K562 (cell line): ENCODE measurements at regions not wholly inside any gene's neighbourhood (a gene's known extent, or its start where the extent isn't known, plus 50 kb on each side); places are given as distances from the start of the nearest gene placed in this dataset.
A peak's percentile ranks its signal among the peaks of the same experiment; 100 is the strongest.

Experiments
- ARHGAP35 ChIP-seq: fragments of 450-650 bp; IDR thresholded peaks from 2 replicates; pipeline ENCODE4 v1.6.1; 2018; ENCODE audit not compliant: partially characterized antibody
- ATF2 ChIP-seq: sonication (generic); formaldehyde crosslinking; IDR thresholded peaks from 2 replicates; pipeline ENCODE4 v1.8.1; 2022; ENCODE audit warnings: missing genetic modification reagents
- CAMTA2 ChIP-seq: fragments of 250-450 bp; sonication (Bioruptor Pico); conservative IDR thresholded peaks from 2 replicates; pipeline ENCODE4 v1.5.1; 2022
- CBFB ChIP-seq: sonication (generic); formaldehyde crosslinking; IDR thresholded peaks from 2 replicates; pipeline ENCODE4 v1.4.0; 2020; ENCODE audit warnings: mild to moderate bottlenecking, missing genetic modification reagents
- CREM ChIP-seq: IDR thresholded peaks from 2 replicates; pipeline ENCODE4 v1.6.1; 2014; ENCODE audit warnings: antibody characterized with exemption, low read depth
- CTCF ChIP-seq, 3 experiments: IDR thresholded peaks in 2 of 3; conservative IDR thresholded peaks in 1 of 3; 2 replicates each; pipeline ENCODE4 v1.5.1; 2011 to 2012; ENCODE audit warnings: low read length in 3 of 3, mild to moderate bottlenecking in 3 of 3, control low read depth in 2 of 3, improper control_type of control experiment in 1 of 3, inconsistent platforms in 1 of 3, low read depth in 1 of 3, mixed read lengths in 1 of 3, moderate library complexity in 1 of 3; ENCODE audit not compliant: insufficient read depth in 2 of 3
- E2F3 ChIP-seq: fragments of 250-450 bp; sonication (Bioruptor Pico); IDR thresholded peaks from 2 replicates; pipeline ENCODE4 v1.4.0; 2020; ENCODE audit warnings: mild to moderate bottlenecking
- ELK1 ChIP-seq: sonication (generic); formaldehyde crosslinking; IDR thresholded peaks from 2 replicates; pipeline ENCODE4 v1.8.1; 2022; ENCODE audit warnings: missing genetic modification reagents
- FOXA3 ChIP-seq, 2 experiments: fragments of 450-650 bp in 1 of 2; sonication (generic) in 1 of 2; formaldehyde crosslinking; IDR thresholded peaks in 1 of 2; conservative IDR thresholded peaks in 1 of 2; 2 replicates each; pipeline versions ENCODE4 v1.4.0 to v1.8.0; 2020 to 2022; ENCODE audit warnings: mild to moderate bottlenecking in 2 of 2, missing genetic modification reagents in 1 of 2
- MEIS2 ChIP-seq: fragments of 450-650 bp; IDR thresholded peaks from 2 replicates; pipeline ENCODE4 v1.6.1; 2014; ENCODE audit warnings: mild to moderate bottlenecking; ENCODE audit not compliant: partially characterized antibody
- POLR2A ChIP-seq: fragments of 450-650 bp; conservative IDR thresholded peaks from 2 replicates; pipeline ENCODE4 v1.6.1; 2016
- POLR2G ChIP-seq: fragments of 200-400 bp; formaldehyde crosslinking; IDR thresholded peaks from 2 replicates; pipeline ENCODE4 v1.6.1; 2017; ENCODE audit warnings: low read depth, mild to moderate bottlenecking, antibody characterized with exemption, low read length, moderate library complexity
- SAP30 ChIP-seq: fragments of 200-600 bp; sonication (generic); IDR thresholded peaks from 2 replicates; pipeline ENCODE4 v1.6.1; 2012; ENCODE audit warnings: borderline replicate concordance, low read depth, mild to moderate bottlenecking, moderate library complexity, low read length, control low read depth, inconsistent platforms; ENCODE audit not compliant: insufficient read depth, poor library complexity, severe bottlenecking
- SNIP1 ChIP-seq: fragments of 450-650 bp; IDR thresholded peaks from 2 replicates; pipeline ENCODE4 v1.7.1; 2017; ENCODE audit warnings: low read depth, mild to moderate bottlenecking
- TCF15 ChIP-seq: fragments of 250-450 bp; sonication (Bioruptor Pico); IDR thresholded peaks from 2 replicates; pipeline ENCODE4 v1.8.0; 2022; ENCODE audit warnings: moderate library complexity, mild to moderate bottlenecking, inconsistent platforms
- TEAD1 ChIP-seq, 2 experiments: fragments of 450-650 bp in 1 of 2; sonication (generic) in 1 of 2; formaldehyde crosslinking; IDR thresholded peaks; 2 replicates each; pipeline versions ENCODE4 v1.4.0 to v1.8.0; 2020 to 2022; ENCODE audit warnings: mild to moderate bottlenecking in 2 of 2, missing genetic modification reagents in 1 of 2
- U2AF2 ChIP-seq: fragments of 200-400 bp; formaldehyde crosslinking; optimal IDR thresholded peaks from 2 replicates; pipeline ENCODE3; 2017; ENCODE audit warnings: low read depth, mild to moderate bottlenecking, low read length
- XRCC5 ChIP-seq: fragments of 200-400 bp; formaldehyde crosslinking; IDR thresholded peaks from 2 replicates; pipeline ENCODE4 v1.6.1; 2017; ENCODE audit warnings: low read depth, mild to moderate bottlenecking, low read length
- ZNF586 ChIP-seq: fragments of 450-650 bp; formaldehyde crosslinking; conservative IDR thresholded peaks from 2 replicates; pipeline ENCODE4 v1.4.0; 2020; ENCODE audit warnings: mild to moderate bottlenecking, moderate library complexity
- ZNF699 ChIP-seq: fragments of 250-450 bp; sonication (Bioruptor Pico); IDR thresholded peaks from 2 replicates; pipeline ENCODE4 v1.8.0; 2021; ENCODE audit warnings: mild to moderate bottlenecking, moderate library complexity; ENCODE audit not compliant: insufficient replicate concordance
- ZSCAN32 ChIP-seq: fragments of 450-650 bp; formaldehyde crosslinking; IDR thresholded peaks from 2 replicates; pipeline ENCODE4 v1.4.0; 2020; ENCODE audit warnings: mild to moderate bottlenecking, moderate library complexity

GRCh38 chr12:74292351-74293194 lies 245.1 kb upstream of the ATXN7L3B start (continued):
- TF ChIP-seq ELK1 (CRISPR knock-in tag): no peak
- no peak for TF ChIP-seq ATF2 (CRISPR knock-in tag)
- TF ChIP-seq ARHGAP35: no peak
- TF ChIP-seq FOXA3 (CRISPR knock-in tag; conservative IDR thresholded peaks at IDR 0.05 in 1 of 2, IDR thresholded peaks at IDR 0.05 in 1 of 2): no peak
- TF ChIP-seq ZSCAN32: no peak
- peak; percentile 21; the same call in 1 of the 2 replicates for TF ChIP-seq XRCC5
- TF ChIP-seq TEAD1 (CRISPR knock-in tag; IDR thresholded peaks at IDR 0.05): peak in 1 of 2 experiments; percentile 29; a peak in 1 of 4 replicates
- TF ChIP-seq ZNF699: no peak
- TF ChIP-seq E2F3 (CRISPR knock-in tag): no peak
- no peak for TF ChIP-seq CAMTA2 (CRISPR knock-in tag)
- TF ChIP-seq POLR2G: peak; percentile 95
- TF ChIP-seq SNIP1: no peak
- no peak for TF ChIP-seq U2AF2
- TF ChIP-seq SAP30: no peak
- TF ChIP-seq POLR2A: peak; percentile 95
- TF ChIP-seq CREM: peak; percentile 64
- no peak for TF ChIP-seq ZNF586 (CRISPR knock-in tag)
- no peak for TF ChIP-seq CTCF (IDR thresholded peaks at IDR 0.05 in 2 of 3, conservative IDR thresholded peaks at IDR 0.05 in 1 of 3; ENCODE audit: insufficient read depth in 2 of 3, low read depth in 1 of 3, low read length in 3 of 3)
- TF ChIP-seq TCF15 (CRISPR knock-in tag): no peak
- no peak for TF ChIP-seq CBFB (CRISPR knock-in tag)
- TF ChIP-seq MEIS2: no peak
